ENCODE measurements at regions not wholly inside any gene's neighbourhood (a gene's known extent, or its start where the extent isn't known, plus 50 kb on each side); places are given as distances from the start of the nearest gene placed in this dataset.

DNA sequence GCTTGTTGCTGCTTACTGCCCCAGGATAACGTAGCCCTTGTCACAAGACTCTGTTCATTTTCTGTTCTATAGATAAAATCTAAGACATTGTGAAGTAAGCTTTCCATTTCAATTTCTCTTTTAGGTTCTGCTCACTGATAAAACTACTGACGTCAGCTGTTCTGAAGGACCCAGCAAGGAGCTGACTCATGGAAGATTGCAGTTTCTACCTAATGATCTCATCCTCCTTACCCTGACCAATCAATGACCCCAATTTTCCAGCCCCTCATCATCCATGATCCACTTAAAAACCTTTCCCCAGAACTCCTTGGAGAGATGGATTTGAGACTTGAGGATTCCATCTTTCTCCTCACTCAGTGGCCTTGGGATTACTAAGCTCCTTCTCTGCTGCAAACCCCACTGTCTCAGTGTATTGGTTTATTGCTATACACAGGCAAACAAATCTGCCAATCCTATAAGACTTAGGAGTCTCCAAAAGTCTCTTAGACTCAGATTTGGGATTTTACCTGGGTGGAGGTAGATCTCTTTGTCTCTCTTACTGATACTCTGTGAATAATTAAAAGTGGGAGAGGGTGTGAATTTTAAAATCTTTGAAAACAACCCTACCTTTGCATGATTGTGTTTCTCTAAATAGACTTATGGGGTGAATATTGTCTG is 109.2 kb upstream of the TRIM24 start:
- no peaks in the 10 kb centered on the region for H3K36me3 ChIP-seq (replicated peaks in 1 of 2; ENCODE audit: control insufficient read depth in 1 of 2, insufficient read depth in 2 of 2, low read length in 2 of 2)
- H2AFZ ChIP-seq (ENCODE audit: insufficient read depth, low read depth, low read length, poor library complexity, severe bottlenecking): no peak overlapping the region
- no peak overlapping the region for H3K4me2 ChIP-seq (replicated peaks; ENCODE audit: extremely low read depth, low read length, poor library complexity, severe bottlenecking)
- no peak overlapping the region for H3K27ac ChIP-seq (ENCODE audit: low read depth in 1 of 2, low read length in 2 of 2)
- no peaks in the 10 kb centered on the region for H3K79me2 ChIP-seq (ENCODE audit: insufficient read depth, low read length)
- H3K4me1 ChIP-seq (ENCODE audit: control insufficient read depth in 1 of 2, insufficient read depth in 2 of 2, low read length in 2 of 2): no peaks in the 10 kb centered on the region
- TF ChIP-seq, protein P1, sequence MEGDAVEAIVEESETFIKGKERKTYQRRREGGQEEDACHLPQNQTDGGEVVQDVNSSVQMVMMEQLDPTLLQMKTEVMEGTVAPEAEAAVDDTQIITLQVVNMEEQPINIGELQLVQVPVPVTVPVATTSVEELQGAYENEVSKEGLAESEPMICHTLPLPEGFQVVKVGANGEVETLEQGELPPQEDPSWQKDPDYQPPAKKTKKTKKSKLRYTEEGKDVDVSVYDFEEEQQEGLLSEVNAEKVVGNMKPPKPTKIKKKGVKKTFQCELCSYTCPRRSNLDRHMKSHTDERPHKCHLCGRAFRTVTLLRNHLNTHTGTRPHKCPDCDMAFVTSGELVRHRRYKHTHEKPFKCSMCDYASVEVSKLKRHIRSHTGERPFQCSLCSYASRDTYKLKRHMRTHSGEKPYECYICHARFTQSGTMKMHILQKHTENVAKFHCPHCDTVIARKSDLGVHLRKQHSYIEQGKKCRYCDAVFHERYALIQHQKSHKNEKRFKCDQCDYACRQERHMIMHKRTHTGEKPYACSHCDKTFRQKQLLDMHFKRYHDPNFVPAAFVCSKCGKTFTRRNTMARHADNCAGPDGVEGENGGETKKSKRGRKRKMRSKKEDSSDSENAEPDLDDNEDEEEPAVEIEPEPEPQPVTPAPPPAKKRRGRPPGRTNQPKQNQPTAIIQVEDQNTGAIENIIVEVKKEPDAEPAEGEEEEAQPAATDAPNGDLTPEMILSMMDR (IDR thresholded peaks at IDR 0.05): no peak
- H3K36me3 Mint-ChIP-seq: no peaks in the 10 kb centered on the region
- no peaks in the 10 kb centered on the region for H4K20me1 ChIP-seq (ENCODE audit: insufficient read depth, low read length)
- peaks cover 18 to 50% of the 10 kb centered on the region in 2 donors for H3K9me3 ChIP-seq (replicated peaks in 1 of 2; ENCODE audit: control insufficient read depth in 1 of 2, insufficient read depth in 1 of 2, low read length in 2 of 2)
- H3K4me3 Mint-ChIP-seq: no peak overlapping the region
- no peak for DNase-seq
- 100% methylated on average over 1 of the region's 2 CpGs for WGBS (ENCODE audit: insufficient coverage)
- no peaks in the 10 kb centered on the region for H3K27me3 Mint-ChIP-seq (ENCODE audit: low read depth in 3 of 3)
- no peaks in the 10 kb centered on the region for H3K27me3 ChIP-seq (ENCODE audit: control insufficient read depth in 2 of 2, insufficient read depth in 2 of 2, low read length in 2 of 2)
- no peak overlapping the region for H3K9ac ChIP-seq (ENCODE audit: insufficient read depth, low read length, poor library complexity, severe bottlenecking)
- peaks cover 23 to 54% (median 36%) of the 10 kb centered on the region in 7 donors for H3K9me3 Mint-ChIP-seq
- intact Hi-C loops (cut with micrococcal nuclease): no loop called here
- H3K27ac Mint-ChIP-seq: no peak overlapping the region
- H3K4me3 ChIP-seq (replicated peaks in 1 of 3; ENCODE audit: low read depth in 2 of 3, low read length in 3 of 3): no peak overlapping the region
- no peaks in the 10 kb centered on the region for H3K4me1 Mint-ChIP-seq

DNA sequence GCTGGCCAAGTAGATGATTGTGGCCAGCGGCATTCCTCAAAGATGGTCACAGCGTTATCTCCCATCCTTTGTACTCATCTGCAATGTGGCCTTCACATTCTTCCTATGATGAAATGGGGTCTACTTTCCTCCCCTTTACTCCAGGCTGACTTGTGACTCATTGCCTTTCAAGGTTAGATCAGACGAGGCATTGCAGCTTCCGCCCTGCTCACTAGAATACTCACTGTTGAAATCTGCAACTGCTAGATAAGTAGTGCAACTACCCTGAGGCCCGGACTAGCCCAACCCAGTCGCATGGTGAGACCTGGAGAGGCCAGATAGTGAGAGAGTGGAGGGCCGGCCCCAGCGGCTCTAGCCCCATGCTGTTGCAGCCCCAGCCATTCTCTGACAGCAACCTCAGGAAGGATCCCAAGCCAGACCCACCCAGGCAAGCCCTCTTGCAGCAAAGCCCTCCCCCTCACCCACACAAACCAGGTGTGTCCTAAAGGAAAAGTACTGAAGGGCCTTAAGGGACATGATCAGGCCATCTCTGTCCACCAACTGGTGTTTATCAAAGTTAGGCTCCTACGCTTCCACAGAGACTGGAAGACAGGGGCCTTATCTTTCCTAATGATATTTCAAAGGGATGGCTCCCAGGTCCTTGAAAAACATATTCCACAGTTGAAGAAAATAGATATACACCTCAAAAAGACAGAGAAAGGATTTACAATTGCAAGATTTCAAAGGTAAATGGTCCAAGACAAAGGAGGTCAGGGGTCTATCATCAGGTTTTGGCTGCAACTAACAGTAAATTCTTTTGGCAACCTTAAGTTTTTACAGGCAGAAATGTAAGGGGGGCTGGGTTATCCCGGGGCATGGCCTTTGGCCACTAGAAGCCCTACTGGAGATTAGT is 107.2 kb upstream of the TRIM24 start:
- TF ChIP-seq, protein P1 (IDR thresholded peaks at IDR 0.05): no peak
- no peak overlapping the region for H2AFZ ChIP-seq (ENCODE audit: insufficient read depth, low read depth, low read length, poor library complexity, severe bottlenecking)

More for the DNA sequence above, 107.2 kb upstream of the TRIM24 start:
- Histone ChIP-seq H3K36me3 (replicated peaks in 1 of 2; ENCODE audit: control insufficient read depth in 1 of 2, insufficient read depth in 2 of 2, low read length in 2 of 2) (no peaks in the 10 kb centered on the region), H3K27ac (ENCODE audit: low read depth in 1 of 2, low read length in 2 of 2) (no peak overlapping the region), H3K4me3 (replicated peaks in 1 of 3; ENCODE audit: low read depth in 2 of 3, low read length in 3 of 3) (no peak overlapping the region), H3K27me3 (ENCODE audit: control insufficient read depth in 2 of 2, insufficient read depth in 2 of 2, low read length in 2 of 2) (no peaks in the 10 kb centered on the region), H3K79me2 (ENCODE audit: insufficient read depth, low read length) (no peaks in the 10 kb centered on the region), H3K9ac (ENCODE audit: insufficient read depth, low read length, poor library complexity, severe bottlenecking) (no peak overlapping the region), H4K20me1 (ENCODE audit: insufficient read depth, low read length) (no peaks in the 10 kb centered on the region), H3K4me1 (ENCODE audit: control insufficient read depth in 1 of 2, insufficient read depth in 2 of 2, low read length in 2 of 2) (no peaks in the 10 kb centered on the region), H3K9me3 (replicated peaks in 1 of 2; ENCODE audit: control insufficient read depth in 1 of 2, insufficient read depth in 1 of 2, low read length in 2 of 2) (peaks cover 10 to 51% of the 10 kb centered on the region in 2 donors), H3K4me2 (replicated peaks; ENCODE audit: extremely low read depth, low read length, poor library complexity, severe bottlenecking) (no peak overlapping the region)
- H3K27me3 Mint-ChIP-seq (ENCODE audit: low read depth in 3 of 3): no peaks in the 10 kb centered on the region
- H3K36me3 Mint-ChIP-seq: no peaks in the 10 kb centered on the region
- H3K4me3 Mint-ChIP-seq: no peak overlapping the region
- WGBS (ENCODE audit: insufficient coverage): 96% methylated on average over 4 of the region's 10 CpGs
- H3K27ac Mint-ChIP-seq: no peak overlapping the region
- intact Hi-C loops (cut with micrococcal nuclease): no loop called here
- H3K4me1 Mint-ChIP-seq: no peaks in the 10 kb centered on the region
- DNase-seq: no peak
- peaks cover 16 to 50% (median 39%) of the 10 kb centered on the region in 7 donors for H3K9me3 Mint-ChIP-seq

All from CD14-positive monocyte (primary cell).